ENCODE measurements at regions not wholly inside any gene's neighbourhood (a gene's known extent, or its start where the extent isn't known, plus 50 kb on each side); places are given as distances from the start of the nearest gene placed in this dataset.

DNA sequence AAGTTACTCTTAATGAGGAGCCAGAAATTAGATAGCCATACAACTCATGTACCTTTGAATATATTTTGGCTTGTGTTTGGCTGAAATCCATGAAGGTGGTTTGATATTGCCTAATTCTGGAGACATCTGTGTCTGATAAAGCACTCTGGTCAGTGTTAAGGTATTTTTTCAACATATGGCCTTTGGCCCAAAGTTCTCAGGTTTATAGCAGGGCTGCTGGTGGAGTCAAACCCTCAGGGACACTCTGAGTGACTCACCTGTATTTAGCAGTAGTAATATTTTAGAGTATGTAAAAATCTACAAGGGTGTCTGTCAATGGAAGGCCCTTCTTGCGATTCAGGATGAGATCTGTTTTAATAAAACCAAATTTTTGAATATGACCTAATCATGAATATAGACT is 666.5 kb downstream of the SLC4A3 start:
- Histone ChIP-seq H3K36me3 (replicated peaks) (no peaks in the 10 kb centered on the region), H3K4me3 (no peak overlapping the region), H3K4me1 (no peaks in the 10 kb centered on the region), H3K27me3 (ENCODE audit: low read depth) (no peaks in the 10 kb centered on the region), H3K9me3 (no peaks in the 10 kb centered on the region)
- DNase-seq (ENCODE audit: low spot score in 2 of 2) = no peak
- in situ Hi-C loops (cut with MboI; ENCODE audit: low sequenced_read_pairs) = no loop called here

DNA sequence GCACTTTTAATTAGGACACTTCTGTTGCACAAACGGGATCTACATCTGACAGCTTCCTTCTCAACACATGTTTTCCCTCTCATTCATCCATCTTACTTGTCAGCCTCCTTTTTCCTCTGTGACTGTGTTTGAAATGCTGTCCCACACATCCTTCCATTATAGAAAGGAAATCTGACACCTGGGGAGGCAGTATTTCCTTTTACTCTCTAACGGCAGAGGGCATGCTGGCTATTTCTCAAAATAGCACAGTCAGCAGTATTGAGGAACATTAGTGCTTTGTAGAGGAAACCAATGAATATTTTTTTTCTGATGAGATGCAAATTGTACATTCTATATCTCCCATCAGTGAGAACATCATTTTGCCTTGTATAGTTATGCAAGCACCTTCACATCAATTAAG is 668.7 kb downstream of the SLC4A3 start:
- Histone ChIP-seq H3K4me1 (no peaks in the 10 kb centered on the region), H3K9me3 (no peaks in the 10 kb centered on the region), H3K36me3 (replicated peaks) (no peaks in the 10 kb centered on the region), H3K4me3 (no peak overlapping the region), H3K27me3 (ENCODE audit: low read depth) (no peaks in the 10 kb centered on the region)
- in situ Hi-C loops (cut with MboI; ENCODE audit: low sequenced_read_pairs) = no loop called here
- DNase-seq (ENCODE audit: low spot score in 2 of 2) = no peak

DNA sequence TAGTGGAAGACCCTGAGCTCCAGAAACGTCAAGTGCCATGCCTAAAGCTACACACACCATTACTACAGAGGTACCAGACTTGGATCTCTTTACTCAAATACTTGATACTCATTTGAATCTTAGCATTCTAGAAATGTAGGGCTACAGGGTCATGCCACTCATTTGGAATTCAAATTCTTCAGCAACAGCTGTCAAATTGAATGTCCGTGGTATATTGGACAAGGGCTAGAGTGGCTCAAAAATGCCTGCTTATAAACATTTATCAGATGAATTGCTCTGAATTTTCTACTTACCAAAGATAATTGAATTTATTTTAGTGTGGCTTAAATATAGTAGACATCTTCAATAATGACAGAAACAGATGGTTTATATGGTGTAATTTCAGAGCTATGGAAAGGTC is 669.7 kb downstream of the SLC4A3 start:
- DNase-seq (ENCODE audit: low spot score in 2 of 2) = no peak
- in situ Hi-C loops (cut with MboI; ENCODE audit: low sequenced_read_pairs) = no loop called here
- H3K27me3 ChIP-seq (ENCODE audit: low read depth) = no peaks in the 10 kb centered on the region
- no peaks in the 10 kb centered on the region for H3K4me1 ChIP-seq
- H3K36me3 ChIP-seq (replicated peaks) = no peaks in the 10 kb centered on the region
- no peaks in the 10 kb centered on the region for H3K9me3 ChIP-seq
- H3K4me3 ChIP-seq = no peak overlapping the region

DNA sequence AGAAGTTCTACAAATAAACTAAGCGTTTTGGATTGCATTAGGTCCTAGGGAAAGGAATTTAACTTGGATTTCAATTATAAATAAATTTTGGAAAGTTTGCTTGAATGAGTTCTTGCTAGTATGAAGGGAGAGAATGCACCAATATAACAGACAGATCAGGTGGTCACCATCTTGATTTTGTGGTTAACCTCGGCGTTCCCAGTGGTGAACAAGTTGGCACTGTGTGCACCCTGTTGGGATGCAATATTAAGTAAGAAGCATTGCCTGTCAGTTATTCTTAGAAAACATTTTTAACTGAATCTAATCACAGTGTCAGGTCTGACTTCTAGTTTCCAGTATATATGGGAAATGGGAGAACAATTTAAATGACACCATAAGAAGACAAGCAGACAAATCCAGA is 673.4 kb downstream of the SLC4A3 start:
- no peaks in the 10 kb centered on the region for H3K36me3 ChIP-seq (replicated peaks)
- no peak overlapping the region for H3K4me3 ChIP-seq
- no peak for DNase-seq (ENCODE audit: low spot score in 2 of 2)
- no peaks in the 10 kb centered on the region for H3K9me3 ChIP-seq
- no peaks in the 10 kb centered on the region for H3K27me3 ChIP-seq (ENCODE audit: low read depth)
- H3K4me1 ChIP-seq = no peaks in the 10 kb centered on the region
- in situ Hi-C loops (cut with MboI; ENCODE audit: low sequenced_read_pairs) = no loop called here

DNA sequence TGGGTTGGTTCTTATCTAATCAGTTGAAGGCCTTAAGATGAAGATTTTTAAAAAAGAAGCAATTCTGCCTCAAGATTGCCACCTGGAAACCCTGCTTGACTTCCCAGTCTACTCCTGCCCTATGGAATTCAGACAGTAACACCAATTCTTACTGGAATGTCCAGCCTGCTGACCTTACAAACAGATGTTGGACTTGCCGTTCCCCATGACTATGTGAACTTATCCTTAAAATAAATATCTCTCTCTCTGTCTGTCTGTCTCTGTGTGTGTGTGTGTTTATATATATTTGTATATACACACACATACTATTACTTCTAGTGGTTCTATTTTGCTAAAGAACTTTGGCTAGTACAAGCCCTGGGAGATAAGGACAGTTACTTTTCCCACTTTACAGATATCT is 675.3 kb downstream of the SLC4A3 start:
- no peaks in the 10 kb centered on the region for H3K27me3 ChIP-seq (ENCODE audit: low read depth)
- in situ Hi-C loops (cut with MboI; ENCODE audit: low sequenced_read_pairs) = no loop called here
- DNase-seq (ENCODE audit: low spot score in 2 of 2) = no peak
- no peaks in the 10 kb centered on the region for H3K36me3 ChIP-seq (replicated peaks)
- no peaks in the 10 kb centered on the region for H3K9me3 ChIP-seq
- H3K4me1 ChIP-seq = no peaks in the 10 kb centered on the region
- no peak overlapping the region for H3K4me3 ChIP-seq

DNA sequence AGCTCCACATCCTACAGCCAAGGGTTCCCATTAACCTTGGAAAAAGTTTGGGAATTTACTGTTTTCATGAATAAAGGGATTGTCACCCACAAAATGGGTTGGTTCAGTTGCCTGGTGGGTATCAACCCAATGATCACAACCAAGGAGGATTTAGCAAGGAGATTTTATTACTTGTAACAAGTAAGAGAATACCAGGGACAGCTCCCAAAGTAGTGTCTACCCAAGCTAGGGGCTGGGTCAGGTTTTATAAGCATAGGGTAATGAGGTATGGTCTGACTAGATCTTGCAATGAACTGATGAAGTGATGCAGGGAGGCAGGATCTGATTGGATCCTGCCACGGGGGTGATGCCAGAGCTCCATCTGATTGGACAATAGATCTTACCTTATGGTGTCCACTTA is 681.8 kb downstream of the SLC4A3 start:
- Histone ChIP-seq H3K9me3 (no peaks in the 10 kb centered on the region), H3K4me1 (no peaks in the 10 kb centered on the region), H3K4me3 (no peak overlapping the region), H3K36me3 (replicated peaks) (no peaks in the 10 kb centered on the region), H3K27me3 (ENCODE audit: low read depth) (no peaks in the 10 kb centered on the region)
- in situ Hi-C loops (cut with MboI; ENCODE audit: low sequenced_read_pairs) = no loop called here
- no peak for DNase-seq (ENCODE audit: low spot score in 2 of 2)

DNA sequence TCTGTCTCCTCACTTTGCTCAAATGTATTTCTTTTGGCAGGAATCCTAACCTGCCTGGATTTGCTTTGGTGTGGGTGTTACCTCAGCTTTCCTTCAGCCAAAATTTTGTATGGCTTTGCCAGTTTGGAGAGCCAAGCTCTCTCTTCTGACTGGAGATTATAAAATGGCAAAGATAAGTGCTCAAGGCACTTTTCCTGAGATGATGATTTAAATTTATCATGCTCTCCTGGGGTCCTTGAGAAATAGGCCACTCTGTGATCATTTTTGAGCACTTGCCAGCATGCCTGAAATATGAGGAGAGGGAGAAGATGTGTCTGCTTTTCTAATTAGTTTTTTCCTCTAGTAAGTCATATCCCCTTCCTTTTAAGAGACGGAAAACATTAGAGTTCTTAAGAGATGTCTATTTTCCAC is 683.0 kb downstream of the SLC4A3 start:
- in situ Hi-C loops (cut with MboI; ENCODE audit: low sequenced_read_pairs) = no loop called here

DNA sequence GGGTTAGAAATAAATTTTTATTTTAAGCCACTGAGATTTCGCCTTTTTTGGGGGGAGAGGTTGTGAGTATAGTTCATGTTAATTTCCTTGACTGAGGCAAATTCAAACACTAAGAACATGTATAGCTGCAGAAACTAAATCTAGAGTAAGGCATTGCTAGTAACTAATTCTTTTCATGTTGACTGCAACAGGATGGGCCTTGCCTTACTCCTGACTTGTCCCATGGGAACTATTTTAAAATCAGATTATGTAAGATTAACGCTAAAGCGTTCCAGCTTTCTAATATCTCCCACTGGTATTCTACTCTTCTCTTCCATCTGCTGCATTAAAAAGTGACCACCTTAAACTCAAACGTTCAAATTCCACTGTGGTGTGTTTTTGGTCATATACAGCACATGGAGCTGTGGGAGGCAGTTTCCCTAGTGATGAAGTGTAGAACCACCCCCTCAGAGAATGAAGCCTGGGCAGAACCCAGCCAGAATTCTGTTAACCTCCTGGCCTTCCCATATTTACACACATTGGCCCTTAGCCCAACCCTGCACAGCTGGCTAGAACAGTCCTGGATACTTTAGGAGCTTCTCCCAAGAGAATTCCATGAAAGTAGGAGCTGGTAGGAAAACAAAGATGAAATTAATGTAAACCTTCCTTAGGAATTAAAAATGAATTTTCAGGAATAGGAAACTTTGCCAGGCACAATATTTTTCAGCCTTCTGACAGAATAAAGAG is 687.8 kb downstream of the SLC4A3 start:
- Histone ChIP-seq H3K4me1 (no peaks in the 10 kb centered on the region), H3K36me3 (replicated peaks) (no peaks in the 10 kb centered on the region), H3K9me3 (no peaks in the 10 kb centered on the region), H3K4me3 (no peak overlapping the region), H3K27me3 (ENCODE audit: low read depth) (no peaks in the 10 kb centered on the region)
- in situ Hi-C loops (cut with MboI; ENCODE audit: low sequenced_read_pairs) = no loop called here
- no peak for DNase-seq (ENCODE audit: low spot score in 2 of 2)

More for the DNA sequence above, 683.0 kb downstream of the SLC4A3 start:
- Histone ChIP-seq H3K36me3 (replicated peaks) (no peaks in the 10 kb centered on the region), H3K9me3 (no peaks in the 10 kb centered on the region), H3K4me3 (no peak overlapping the region), H3K4me1 (no peaks in the 10 kb centered on the region), H3K27me3 (ENCODE audit: low read depth) (no peaks in the 10 kb centered on the region)
- no peak for DNase-seq (ENCODE audit: low spot score in 2 of 2)

DNA sequence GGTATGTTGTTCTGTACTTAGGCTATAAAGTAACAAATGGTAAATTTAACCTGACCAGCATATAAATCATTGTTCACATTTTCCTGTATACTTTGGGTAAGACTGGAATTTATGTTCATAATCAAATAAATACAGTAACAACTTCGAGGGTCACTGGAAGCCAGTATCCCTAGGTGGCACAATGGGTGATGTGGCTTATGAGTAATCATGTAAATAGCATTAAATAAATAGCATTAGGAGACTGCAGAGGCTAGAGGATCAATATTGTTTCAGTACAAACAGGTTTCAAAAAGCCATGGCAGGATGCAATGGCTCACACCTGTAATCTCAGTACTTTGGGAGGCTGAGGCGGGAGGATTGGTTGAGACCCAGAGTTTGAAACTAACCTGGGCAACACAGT is 690.6 kb downstream of the SLC4A3 start:
- no peaks in the 10 kb centered on the region for H3K4me1 ChIP-seq

DNA sequence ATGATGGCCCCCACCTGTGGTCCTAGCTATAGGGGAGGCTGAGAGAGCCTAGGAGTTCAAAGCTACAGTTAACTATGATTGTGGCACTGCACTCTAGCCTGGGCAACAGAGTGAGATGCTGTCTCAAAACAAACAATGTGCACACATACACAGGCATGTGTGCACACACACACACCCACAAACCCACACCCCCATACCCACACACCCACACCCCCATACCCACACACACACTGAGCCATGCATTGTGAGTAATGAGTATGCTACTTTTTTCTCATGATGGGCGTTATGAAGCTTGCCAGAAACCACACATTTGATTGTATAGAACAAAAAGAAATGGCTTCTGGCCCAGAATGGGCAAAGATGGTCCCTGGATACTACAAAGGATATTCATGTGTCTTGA is 691.1 kb downstream of the SLC4A3 start:
- in situ Hi-C loops (cut with MboI; ENCODE audit: low sequenced_read_pairs) = no loop called here
- no peaks in the 10 kb centered on the region for H3K36me3 ChIP-seq (replicated peaks)
- H3K9me3 ChIP-seq = no peaks in the 10 kb centered on the region
- no peaks in the 10 kb centered on the region for H3K4me1 ChIP-seq
- no peak for DNase-seq (ENCODE audit: low spot score in 2 of 2)
- H3K27me3 ChIP-seq (ENCODE audit: low read depth) = no peaks in the 10 kb centered on the region
- H3K4me3 ChIP-seq = no peak overlapping the region

More for the DNA sequence above, 690.6 kb downstream of the SLC4A3 start:
- Histone ChIP-seq H3K9me3 (no peaks in the 10 kb centered on the region), H3K4me3 (no peak overlapping the region), H3K27me3 (ENCODE audit: low read depth) (no peaks in the 10 kb centered on the region), H3K36me3 (replicated peaks) (no peaks in the 10 kb centered on the region)
- in situ Hi-C loops (cut with MboI; ENCODE audit: low sequenced_read_pairs) = no loop called here
- DNase-seq (ENCODE audit: low spot score in 2 of 2) = no peak

DNA sequence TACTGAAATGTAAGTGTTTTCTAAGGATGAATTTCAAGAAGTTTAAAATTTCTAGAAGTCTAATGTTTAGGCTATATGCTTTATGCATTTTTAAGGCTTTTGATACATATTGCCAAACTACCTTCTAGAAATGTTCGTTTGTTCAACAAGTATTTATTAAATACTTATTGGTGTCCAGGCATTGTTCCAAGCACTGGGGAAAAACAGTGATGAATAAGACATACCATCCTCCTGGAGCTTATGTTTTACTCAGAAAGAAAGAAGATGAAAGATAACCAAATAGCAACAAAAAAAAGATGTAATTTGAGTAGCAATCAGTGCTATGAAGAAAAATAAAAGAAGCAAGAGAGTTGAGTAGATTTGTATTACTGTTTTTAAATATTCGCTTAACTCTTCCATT is 692.9 kb downstream of the SLC4A3 start:
- H3K4me3 ChIP-seq = no peak overlapping the region
- no peaks in the 10 kb centered on the region for H3K27me3 ChIP-seq (ENCODE audit: low read depth)
- no peaks in the 10 kb centered on the region for H3K4me1 ChIP-seq
- DNase-seq (ENCODE audit: low spot score in 2 of 2) = no peak
- in situ Hi-C loops (cut with MboI; ENCODE audit: low sequenced_read_pairs) = no loop called here
- no peaks in the 10 kb centered on the region for H3K9me3 ChIP-seq
- H3K36me3 ChIP-seq (replicated peaks) = no peaks in the 10 kb centered on the region

DNA sequence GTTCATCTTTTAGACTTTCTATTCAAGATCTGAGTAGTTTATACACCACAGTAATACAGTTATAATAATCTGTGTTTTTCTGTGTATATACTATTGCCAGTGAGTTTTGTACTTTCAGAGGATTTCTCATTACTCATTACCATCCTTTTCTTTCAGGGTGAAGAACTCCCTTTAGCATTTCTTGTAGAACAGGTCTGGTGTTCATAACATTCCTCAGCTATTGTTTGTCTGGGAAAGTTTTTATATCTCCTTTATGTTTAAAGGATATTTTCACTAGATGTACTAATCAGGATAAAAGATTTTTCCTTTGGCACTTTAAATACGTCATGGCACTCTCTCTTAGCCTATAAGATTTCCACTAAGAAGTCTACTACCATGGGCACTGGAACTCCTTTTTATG is 705.5 kb downstream of the SLC4A3 start:
- H3K9me3 ChIP-seq = no peaks in the 10 kb centered on the region
- in situ Hi-C loops (cut with MboI; ENCODE audit: low sequenced_read_pairs) = no loop called here

DNA sequence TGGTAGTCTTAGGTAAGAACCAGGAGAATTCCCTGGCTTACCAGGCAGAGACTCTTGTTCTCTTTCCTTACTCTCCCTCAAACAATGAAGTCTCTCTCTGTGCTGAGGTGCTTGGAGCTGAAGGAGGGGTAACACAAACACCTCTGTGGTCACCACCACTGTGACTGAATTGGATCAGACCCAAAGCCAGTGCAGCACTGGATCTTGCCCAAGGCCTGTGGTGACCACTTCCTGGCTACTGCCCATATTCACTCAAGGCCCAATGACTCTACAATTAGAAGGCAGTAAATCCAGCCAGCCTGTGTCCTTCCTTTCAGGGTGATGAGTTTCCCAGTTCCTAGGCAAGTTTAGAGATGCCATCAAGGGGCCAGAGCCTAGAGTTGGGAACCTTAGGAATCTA is 706.8 kb downstream of the SLC4A3 start:
- Histone ChIP-seq H3K9me3 (no peaks in the 10 kb centered on the region), H3K36me3 (replicated peaks) (no peaks in the 10 kb centered on the region), H3K4me1 (no peaks in the 10 kb centered on the region), H3K27me3 (ENCODE audit: low read depth) (no peaks in the 10 kb centered on the region), H3K4me3 (no peak overlapping the region)
- no peak for DNase-seq (ENCODE audit: low spot score in 2 of 2)
- in situ Hi-C loops (cut with MboI; ENCODE audit: low sequenced_read_pairs) = no loop called here

More for the DNA sequence above, 705.5 kb downstream of the SLC4A3 start:
- no peak overlapping the region for H3K4me3 ChIP-seq
- no peaks in the 10 kb centered on the region for H3K36me3 ChIP-seq (replicated peaks)
- no peaks in the 10 kb centered on the region for H3K27me3 ChIP-seq (ENCODE audit: low read depth)
- H3K4me1 ChIP-seq = no peaks in the 10 kb centered on the region
- no peak for DNase-seq (ENCODE audit: low spot score in 2 of 2)

DNA sequence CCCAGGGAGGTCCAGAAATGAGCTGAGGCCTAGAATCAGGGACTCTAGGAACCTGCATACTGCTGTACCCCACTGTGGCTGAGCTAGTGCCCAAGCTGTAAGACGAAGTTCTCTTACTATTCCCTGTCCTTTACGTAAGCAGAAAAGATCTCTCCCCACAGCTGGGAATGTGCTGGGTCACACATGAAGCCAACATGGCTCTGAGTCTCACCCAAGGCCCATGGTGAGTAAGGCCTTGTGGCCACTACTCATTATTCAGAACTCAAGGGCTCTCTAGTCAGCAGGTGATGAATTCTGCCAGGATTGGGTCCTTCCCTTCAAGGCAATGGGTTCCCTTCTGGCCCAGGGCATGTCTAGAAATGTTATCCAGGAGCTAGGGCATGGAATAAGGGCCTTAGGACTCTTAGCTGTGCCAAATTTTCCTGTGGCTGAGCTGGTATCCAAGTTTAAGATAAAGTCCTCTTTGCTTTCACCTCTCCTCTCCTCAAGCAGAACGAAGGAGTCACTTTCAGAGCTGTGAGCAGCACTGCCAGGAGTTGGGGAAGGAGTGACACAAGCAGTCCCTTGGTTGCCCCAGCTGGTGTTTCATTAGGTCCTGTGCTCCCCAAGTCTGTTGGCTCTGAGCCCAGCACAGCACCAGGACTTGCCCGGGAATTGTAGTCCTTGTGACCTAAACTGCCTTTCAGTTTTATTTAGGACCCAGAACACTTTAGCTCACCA is 707.6 kb downstream of the SLC4A3 start:
- no peaks in the 10 kb centered on the region for H3K4me1 ChIP-seq
- H3K27me3 ChIP-seq (ENCODE audit: low read depth) = no peaks in the 10 kb centered on the region
- in situ Hi-C loops (cut with MboI; ENCODE audit: low sequenced_read_pairs) = no loop called here
- no peak overlapping the region for H3K4me3 ChIP-seq
- no peaks in the 10 kb centered on the region for H3K9me3 ChIP-seq
- DNase-seq (ENCODE audit: low spot score in 2 of 2) = no peak
- no peaks in the 10 kb centered on the region for H3K36me3 ChIP-seq (replicated peaks)

DNA sequence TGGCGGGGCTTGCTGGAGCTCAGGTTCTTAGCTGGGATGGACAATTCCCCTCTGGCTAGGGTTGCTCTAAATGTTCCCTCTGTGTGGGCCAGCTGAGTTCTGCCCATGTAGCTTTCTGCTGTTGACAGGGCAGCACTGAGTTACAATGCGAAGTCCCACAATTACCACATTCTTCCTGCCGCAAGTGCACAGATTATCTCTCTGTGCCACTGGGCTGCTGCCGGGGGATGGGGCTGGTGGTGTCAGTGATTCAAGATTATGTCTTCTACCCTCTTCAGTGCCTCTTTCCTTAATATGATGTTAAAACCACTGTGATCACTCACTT is 708.1 kb downstream of the SLC4A3 start:
- Histone ChIP-seq H3K27me3 (ENCODE audit: low read depth) (no peaks in the 10 kb centered on the region), H3K9me3 (no peaks in the 10 kb centered on the region), H3K4me1 (no peaks in the 10 kb centered on the region), H3K36me3 (replicated peaks) (no peaks in the 10 kb centered on the region), H3K4me3 (no peak overlapping the region)
- DNase-seq (ENCODE audit: low spot score in 2 of 2) = no peak
- in situ Hi-C loops (cut with MboI; ENCODE audit: low sequenced_read_pairs) = no loop called here

Measured in HAP-1 (cell line).